ENCODE measurements at regions not wholly inside any gene's neighbourhood (a gene's known extent, or its start where the extent isn't known, plus 50 kb on each side); places are given as distances from the start of the nearest gene placed in this dataset.

- H3K9ac ChIP-seq (ENCODE audit: control insufficient read depth, extremely low read depth, insufficient read depth, low read length) = no peak overlapping the region
- FAIRE-seq = no peak
- dilution Hi-C loops (cut with MboI; ENCODE audit: extremely low pct_ligation_motif_present, low sequenced_read_pairs) = no loop called here
- no peaks in the 10 kb centered on the region for H3K9me3 ChIP-seq (ENCODE audit: control insufficient read depth, low read depth, low read length)
- H3K27ac ChIP-seq (ENCODE audit: control insufficient read depth, insufficient read depth, low read length) = no peak overlapping the region
- H2AFZ ChIP-seq (ENCODE audit: control insufficient read depth, low read length) = no peak overlapping the region
- no peaks in the 10 kb centered on the region for H4K20me1 ChIP-seq (ENCODE audit: control insufficient read depth, extremely low read depth, insufficient read depth, low read length)
- H3K9me1 ChIP-seq (ENCODE audit: control insufficient read depth, extremely low read depth, insufficient read depth, low read length) = no peaks in the 10 kb centered on the region
- TF ChIP-seq, protein P1, sequence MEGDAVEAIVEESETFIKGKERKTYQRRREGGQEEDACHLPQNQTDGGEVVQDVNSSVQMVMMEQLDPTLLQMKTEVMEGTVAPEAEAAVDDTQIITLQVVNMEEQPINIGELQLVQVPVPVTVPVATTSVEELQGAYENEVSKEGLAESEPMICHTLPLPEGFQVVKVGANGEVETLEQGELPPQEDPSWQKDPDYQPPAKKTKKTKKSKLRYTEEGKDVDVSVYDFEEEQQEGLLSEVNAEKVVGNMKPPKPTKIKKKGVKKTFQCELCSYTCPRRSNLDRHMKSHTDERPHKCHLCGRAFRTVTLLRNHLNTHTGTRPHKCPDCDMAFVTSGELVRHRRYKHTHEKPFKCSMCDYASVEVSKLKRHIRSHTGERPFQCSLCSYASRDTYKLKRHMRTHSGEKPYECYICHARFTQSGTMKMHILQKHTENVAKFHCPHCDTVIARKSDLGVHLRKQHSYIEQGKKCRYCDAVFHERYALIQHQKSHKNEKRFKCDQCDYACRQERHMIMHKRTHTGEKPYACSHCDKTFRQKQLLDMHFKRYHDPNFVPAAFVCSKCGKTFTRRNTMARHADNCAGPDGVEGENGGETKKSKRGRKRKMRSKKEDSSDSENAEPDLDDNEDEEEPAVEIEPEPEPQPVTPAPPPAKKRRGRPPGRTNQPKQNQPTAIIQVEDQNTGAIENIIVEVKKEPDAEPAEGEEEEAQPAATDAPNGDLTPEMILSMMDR (optimal IDR thresholded peaks at IDR 0.05 in 1 of 3, IDR thresholded peaks at IDR 0.05 in 1 of 3, conservative IDR thresholded peaks at IDR 0.05 in 1 of 3; ENCODE audit: extremely low read depth in 1 of 3, insufficient read depth in 2 of 3, low read length in 3 of 3) = no peak
- H3K4me1 ChIP-seq (ENCODE audit: control insufficient read depth, extremely low read depth, insufficient read depth, low read length) = no peaks in the 10 kb centered on the region
- no peaks in the 10 kb centered on the region for H3K79me2 ChIP-seq (ENCODE audit: control insufficient read depth, insufficient read depth, low read length)
- no peak for DNase-seq (ENCODE audit: low read depth, low spot score)
- H3K27me3 ChIP-seq (ENCODE audit: control insufficient read depth, extremely low read depth, insufficient read depth, low read length) = no peaks in the 10 kb centered on the region
- no peak overlapping the region for H3K4me2 ChIP-seq (ENCODE audit: control insufficient read depth, extremely low read depth, insufficient read depth, low read depth, low read length)
- H3K4me3 ChIP-seq (ENCODE audit: control insufficient read depth in 2 of 3, extremely low read depth in 1 of 3, insufficient read depth in 2 of 3, low read depth in 1 of 3, low read length in 3 of 3) = no peak overlapping the region
- H3K36me3 ChIP-seq (ENCODE audit: control insufficient read depth in 2 of 2, extremely low read depth in 1 of 2, insufficient read depth in 2 of 2, low read length in 2 of 2) = no peaks in the 10 kb centered on the region
Observed at GRCh38 chr17:53687324-53687723, 135.4 kb upstream of the KIF2B start.

GRCh38 chr17:53680745-53681144 is 142.0 kb upstream of the KIF2B start:
- TF ChIP-seq EZH2 (IDR thresholded peaks at IDR 0.05; ENCODE audit: low read length) = no peak
- TF ChIP-seq, protein P1 (optimal IDR thresholded peaks at IDR 0.05 in 1 of 3, IDR thresholded peaks at IDR 0.05 in 1 of 3, conservative IDR thresholded peaks at IDR 0.05 in 1 of 3; ENCODE audit: extremely low read depth in 1 of 3, insufficient read depth in 2 of 3, low read length in 3 of 3) = no peak
- Histone ChIP-seq H3K4me2 (ENCODE audit: control insufficient read depth, extremely low read depth, insufficient read depth, low read depth, low read length) (no peak overlapping the region), H3K27ac (ENCODE audit: control insufficient read depth, insufficient read depth, low read length) (no peak overlapping the region), H3K4me3 (ENCODE audit: control insufficient read depth in 2 of 3, extremely low read depth in 1 of 3, insufficient read depth in 2 of 3, low read depth in 1 of 3, low read length in 3 of 3) (no peak overlapping the region), H2AFZ (ENCODE audit: control insufficient read depth, low read length) (no peak overlapping the region), H3K4me1 (ENCODE audit: control insufficient read depth, extremely low read depth, insufficient read depth, low read length) (no peaks in the 10 kb centered on the region), H3K27me3 (ENCODE audit: control insufficient read depth, extremely low read depth, insufficient read depth, low read length) (no peaks in the 10 kb centered on the region), H3K36me3 (ENCODE audit: control insufficient read depth in 2 of 2, extremely low read depth in 1 of 2, insufficient read depth in 2 of 2, low read length in 2 of 2) (no peaks in the 10 kb centered on the region), H3K9me1 (ENCODE audit: control insufficient read depth, extremely low read depth, insufficient read depth, low read length) (no peaks in the 10 kb centered on the region), H3K9ac (ENCODE audit: control insufficient read depth, extremely low read depth, insufficient read depth, low read length) (no peak overlapping the region), H3K9me3 (ENCODE audit: control insufficient read depth, low read depth, low read length) (no peaks in the 10 kb centered on the region), H3K79me2 (ENCODE audit: control insufficient read depth, insufficient read depth, low read length) (no peaks in the 10 kb centered on the region), H4K20me1 (ENCODE audit: control insufficient read depth, extremely low read depth, insufficient read depth, low read length) (no peaks in the 10 kb centered on the region)
- FAIRE-seq (no peak), DNase-seq (ENCODE audit: low read depth, low spot score) (no peak)
- dilution Hi-C loops (cut with MboI; ENCODE audit: extremely low pct_ligation_motif_present, low sequenced_read_pairs) = no loop called here
